Sigmoid colon (tissue), 6 donors: ENCODE measurements at regions not wholly inside any gene's neighbourhood (a gene's known extent, or its start where the extent isn't known, plus 50 kb on each side); places are given as distances from the start of the nearest gene placed in this dataset.
"Not testable (repeated sequence)": the region's sequence is repeated elsewhere in the genome, so short reads cannot be mapped to it uniquely, and the experiment has no call there.

Source experiments
- DNase-seq: peaks from one replicate; pipeline ENCODE4 v3.0.0-alpha.2; 2019
- H3K27ac ChIP-seq, 4 donors: fragments of 200-600 bp; sonication (generic); one replicate each; pipeline ENCODE4 v1.5.1; 2016 to 2019; ENCODE audit warnings: mild to moderate bottlenecking in 1 of 4
- H3K27me3 ChIP-seq, 3 donors: fragments of 200-600 bp; sonication (generic); one replicate each; pipeline ENCODE4 v1.5.1; 2019; ENCODE audit warnings: mild to moderate bottlenecking in 1 of 3
- H3K36me3 ChIP-seq, 4 donors: fragments of 200-600 bp; sonication (generic); one replicate each; pipeline ENCODE4 v1.5.1; 2016 to 2019
- H3K4me1 ChIP-seq, 4 donors: fragments of 200-600 bp; sonication (generic); one replicate each; pipeline ENCODE4 v1.5.1; 2017 to 2019
- H3K4me3 ChIP-seq, 4 donors: fragments of 200-600 bp; sonication (generic); one replicate each; pipeline ENCODE4 v1.5.1; 2017 to 2019; ENCODE audit warnings: mild to moderate bottlenecking in 2 of 4, moderate library complexity in 1 of 4
- H3K9me3 ChIP-seq, 4 donors: fragments of 200-600 bp in 3 of 4; sonication (generic) in 3 of 4; one replicate each; pipeline versions ENCODE4 v1.5.1 to v1.6.1; 2013 to 2019
- CTCF ChIP-seq, 4 experiments: fragments of 450-650 bp in 3 of 4; fragments of 200-600 bp in 1 of 4; IDR thresholded peaks; one replicate each; pipeline ENCODE4 v1.5.1; 2016 to 2019; ENCODE audit warnings: antibody characterized with exemption in 4 of 4, mild to moderate bottlenecking in 3 of 4, moderate library complexity in 2 of 4
- EP300 ChIP-seq, 4 donors: sonication (generic); formaldehyde crosslinking; IDR thresholded peaks; one replicate each; pipeline ENCODE4 v1.6.1; 2017; ENCODE audit warnings: antibody characterized with exemption in 4 of 4
- POLR2A ChIP-seq, 2 donors: fragments of 450-650 bp; IDR thresholded peaks; one replicate each; pipeline ENCODE4 v1.6.1; 2016; ENCODE audit warnings: antibody characterized with exemption in 2 of 2, mild to moderate bottlenecking in 2 of 2, moderate library complexity in 2 of 2
- POLR2AphosphoS5 ChIP-seq, 4 donors: sonication (generic); formaldehyde crosslinking; IDR thresholded peaks; one replicate each; pipeline ENCODE4 v1.6.1; 2017; ENCODE audit warnings: antibody characterized with exemption in 4 of 4
- WGBS, 2 donors: extraction: QIAGEN DNeasy Blood & Tissue Kit; methylation state at CpG; one replicate each; pipeline ENCODE4 v1.1.7; 2013; 5-methylcytosine and 5-hydroxymethylcytosine counted together
- intact Hi-C: fragments of 100-400 bp; cut with DNase I; formaldehyde crosslinking; loops from one replicate; pipeline ENCODE4 v1.15.1; 2023
- donor health status: healthy with polysubstance abuse.
- donor health status: healthy.

DNA sequence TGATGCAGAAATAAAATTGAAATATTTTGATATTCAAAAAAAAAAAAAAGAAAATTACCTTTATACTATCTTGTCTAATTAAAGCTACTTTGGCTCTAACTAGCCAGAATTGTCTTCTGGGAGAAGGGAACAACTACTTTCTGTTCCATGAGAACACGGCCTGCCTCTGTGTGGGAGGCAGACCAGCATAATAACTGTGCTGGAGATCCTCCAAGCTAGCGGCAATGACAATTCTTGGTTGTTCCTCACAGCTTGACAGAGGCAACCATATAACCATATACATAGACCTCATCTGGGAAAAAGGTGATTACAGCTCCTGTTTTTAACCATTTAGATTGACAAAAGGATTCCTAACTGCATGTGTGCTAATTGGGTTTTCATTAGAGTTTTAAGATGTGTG lies 95.7 kb downstream of the RBMX2 start:
- Histone ChIP-seq H3K9me3 (no peaks in the 10 kb centered on the region), H3K4me1 (no peaks in the 10 kb centered on the region), H3K4me3 (no peak overlapping the region), H3K36me3 (no peaks in the 10 kb centered on the region), H3K27ac (no peak overlapping the region), H3K27me3 (no peaks in the 10 kb centered on the region)
- TF ChIP-seq POLR2AphosphoS5 (IDR thresholded peaks at IDR 0.05): no peak
- no peak for TF ChIP-seq POLR2A (IDR thresholded peaks at IDR 0.05)
- no peak for TF ChIP-seq CTCF (IDR thresholded peaks at IDR 0.05)
- no peak for TF ChIP-seq EP300 (IDR thresholded peaks at IDR 0.05)
- intact Hi-C loops: no loop called here
- 24 to 75% methylated on average over 2 of the region's 2 CpGs for WGBS, 2 donors
- DNase-seq: no peak

DNA sequence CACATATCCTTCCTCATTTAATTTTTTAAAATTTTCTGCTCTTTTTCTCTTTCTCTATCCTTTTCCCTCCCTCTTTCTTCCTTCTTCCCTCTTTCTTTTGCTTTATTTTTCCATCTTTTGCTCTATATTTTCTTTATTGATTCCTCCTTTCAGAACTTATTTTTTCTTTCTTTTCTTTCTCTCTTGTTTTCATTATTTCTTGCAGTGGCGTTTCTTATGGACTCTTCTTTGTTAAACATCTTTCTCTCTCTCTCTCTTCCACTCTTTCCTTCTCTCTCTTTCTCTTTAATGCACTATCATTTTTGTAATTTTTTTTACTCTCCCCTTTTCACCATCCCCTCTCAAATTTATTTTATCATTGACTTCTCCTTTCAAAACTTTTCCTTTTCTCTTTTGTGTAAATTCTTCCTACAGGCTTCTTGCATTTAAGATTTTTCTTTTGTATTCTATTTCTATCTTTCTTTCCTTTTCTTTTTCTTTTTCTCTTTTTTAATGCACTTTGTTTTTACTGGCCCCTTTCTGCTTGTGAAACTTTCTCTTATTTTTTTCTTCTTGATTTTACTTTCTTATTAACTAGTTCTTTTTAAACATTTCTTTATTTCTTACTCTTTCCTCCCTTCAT lies 97.0 kb downstream of the RBMX2 start:
- intact Hi-C loops: no loop called here
- no peak for DNase-seq
- Histone ChIP-seq H3K9me3 (no peaks in the 10 kb centered on the region), H3K27ac (no peak overlapping the region), H3K4me3 (no peak overlapping the region), H3K36me3 (no peaks in the 10 kb centered on the region), H3K27me3 (no peaks in the 10 kb centered on the region), H3K4me1 (no peaks in the 10 kb centered on the region)
- 87 to 89% methylated on average over 1 of the region's 1 CpG for WGBS, 2 donors
- no peak for TF ChIP-seq CTCF (IDR thresholded peaks at IDR 0.05)

- Histone ChIP-seq H3K9me3 (no peaks in the 10 kb centered on the region), H3K4me3 (no peak overlapping the region), H3K27me3 (no peaks in the 10 kb centered on the region), H3K4me1 (no peaks in the 10 kb centered on the region), H3K27ac (no peak overlapping the region), H3K36me3 (no peaks in the 10 kb centered on the region)
- no peak for TF ChIP-seq POLR2AphosphoS5 (IDR thresholded peaks at IDR 0.05)
- no peak for TF ChIP-seq EP300 (IDR thresholded peaks at IDR 0.05)
- TF ChIP-seq CTCF (IDR thresholded peaks at IDR 0.05): no peak
- TF ChIP-seq POLR2A (IDR thresholded peaks at IDR 0.05): no peak
- intact Hi-C loops: no loop called here
- no peak for DNase-seq
- 75 to 83% methylated on average over 3 of the region's 3 CpGs for WGBS, 2 donors
Measured at GRCh38 chrX:130502016-130502570, 100.3 kb downstream of the RBMX2 start.

- H3K4me1 ChIP-seq: no peaks in the 10 kb centered on the region
- no peak overlapping the region for H3K4me3 ChIP-seq
- DNase-seq: no peak
- 83 to 85% methylated on average over 2 of the region's 2 CpGs for WGBS, 2 donors
- intact Hi-C loops: no loop called here
- no peaks in the 10 kb centered on the region for H3K9me3 ChIP-seq
- no peaks in the 10 kb centered on the region for H3K36me3 ChIP-seq
- no peak overlapping the region for H3K27ac ChIP-seq
- H3K27me3 ChIP-seq: no peaks in the 10 kb centered on the region
- no peak for TF ChIP-seq CTCF (IDR thresholded peaks at IDR 0.05)
- no peak for TF ChIP-seq EP300 (IDR thresholded peaks at IDR 0.05)
- TF ChIP-seq POLR2A (IDR thresholded peaks at IDR 0.05): no peak
- no peak for TF ChIP-seq POLR2AphosphoS5 (IDR thresholded peaks at IDR 0.05)
Measured at GRCh38 chrX:130504019-130504418, 102.2 kb downstream of the RBMX2 start.

DNA sequence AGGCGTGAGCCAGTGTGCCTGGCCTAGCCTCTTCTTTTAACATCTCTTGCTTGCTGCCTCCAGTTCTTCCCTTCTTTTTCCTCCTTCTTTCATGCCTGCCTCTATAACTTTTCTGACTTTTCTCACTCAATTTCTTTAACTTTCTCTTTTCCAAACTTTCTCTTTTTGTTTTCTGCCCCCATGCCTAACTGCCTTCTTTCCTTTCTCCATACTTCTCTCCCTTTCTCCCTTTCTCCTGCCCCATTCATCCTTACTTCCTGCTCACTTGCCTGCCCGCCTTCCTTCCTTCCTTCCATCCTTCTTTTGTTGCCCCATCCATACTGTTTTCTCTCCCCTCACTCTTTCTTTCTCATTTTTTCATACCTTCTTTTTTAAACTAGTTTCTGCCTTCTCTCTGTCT lies 105.2 kb downstream of the RBMX2 start:
- H3K27ac ChIP-seq: no peak overlapping the region
- intact Hi-C loops: no loop called here
- DNase-seq: no peak
- WGBS, 2 donors: 81 to 93% methylated on average over 2 of the region's 2 CpGs
- no peak for TF ChIP-seq EP300 (IDR thresholded peaks at IDR 0.05)
- TF ChIP-seq POLR2AphosphoS5 (IDR thresholded peaks at IDR 0.05): no peak
- no peak for TF ChIP-seq CTCF (IDR thresholded peaks at IDR 0.05)
- TF ChIP-seq POLR2A (IDR thresholded peaks at IDR 0.05): no peak
- no peak overlapping the region for H3K4me3 ChIP-seq
- H3K27me3 ChIP-seq: no peaks in the 10 kb centered on the region
- H3K36me3 ChIP-seq: no peaks in the 10 kb centered on the region
- H3K4me1 ChIP-seq: no peaks in the 10 kb centered on the region
- no peaks in the 10 kb centered on the region for H3K9me3 ChIP-seq

DNA sequence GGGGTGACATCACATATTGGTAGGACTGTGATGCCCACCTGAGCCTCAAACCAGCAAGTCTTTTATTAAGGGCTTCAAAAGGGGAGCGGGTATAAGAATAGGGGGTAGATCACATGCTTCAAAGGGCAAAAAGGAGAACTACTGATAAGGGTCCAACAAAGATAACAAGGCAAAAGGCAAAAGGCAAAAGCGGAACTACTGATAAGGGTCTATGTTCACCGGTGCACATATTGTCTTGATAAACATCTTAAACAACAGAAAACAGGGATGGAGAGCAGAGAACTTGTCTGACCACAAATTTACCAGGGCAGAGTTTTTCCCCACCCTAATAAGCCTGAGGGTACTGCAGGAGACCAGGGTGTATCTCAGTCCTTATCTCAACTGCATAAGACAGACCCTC lies 110.7 kb downstream of the RBMX2 start:
- H3K27me3 ChIP-seq, H3K4me1 ChIP-seq, intact Hi-C loops, H3K4me3 ChIP-seq, H3K36me3 ChIP-seq, H3K27ac ChIP-seq, DNase-seq, H3K9me3 ChIP-seq: not testable (repeated sequence)
- 76 to 81% methylated on average over 3 of the region's 3 CpGs for WGBS, 2 donors
